H1 (cell line): ENCODE measurements at regions not wholly inside any gene's neighbourhood (a gene's known extent, or its start where the extent isn't known, plus 50 kb on each side); places are given as distances from the start of the nearest gene placed in this dataset.
A peak's percentile ranks its signal among the peaks of the same experiment; 100 is the strongest.

Experiments used
- CTCF ChIA-PET: fragments of 300-600 bp; sonication (Branson Sonifier 250); formaldehyde crosslinking; loops from one replicate; lab custom pipeline; 2021; ENCODE audit not compliant: partially characterized antibody; lab: Charles Lee
- POLR2A ChIA-PET: fragments of 300-600 bp; sonication (Branson Sonifier 250); formaldehyde crosslinking; loops from one replicate; lab custom pipeline; 2021; ENCODE audit warnings: inconsistent platforms; ENCODE audit not compliant: partially characterized antibody; lab: Charles Lee
- DNase-seq, 2 experiments: peaks; one replicate each; pipeline versions ENCODE4 v3.0.0 to v3.0.0-alpha.2; 2010 to 2022; ENCODE audit warnings: low spot score in 2 of 2, low read depth in 1 of 2, mixed read lengths in 1 of 2
- FAIRE-seq: peaks from 2 replicates; lab custom pipeline; 2011; peaks lifted over from hg19 to GRCh38; lab: Jason Lieb, UNC
- H2AFZ ChIP-seq: 2 replicates; pipeline ENCODE4 v1.8.1; 2012; ENCODE audit warnings: low read length, inconsistent platforms
- H2AK5ac ChIP-seq: 2 replicates; pipeline ENCODE4 v1.6.1; 2013; ENCODE audit warnings: low read depth, low read length
- H2BK120ac ChIP-seq: replicated peaks from 2 replicates; pipeline ENCODE3; 2013; ENCODE audit warnings: low read depth, low read length, inconsistent platforms
- H2BK12ac ChIP-seq: 2 replicates; pipeline ENCODE4 v1.6.1; 2013; ENCODE audit warnings: low read depth, low read length
- H2BK15ac ChIP-seq: 2 replicates; pipeline ENCODE4 v1.6.1; 2013; ENCODE audit warnings: low read length
- H2BK20ac ChIP-seq: 2 replicates; pipeline ENCODE4 v1.6.1; 2013; ENCODE audit warnings: low read length
- H2BK5ac ChIP-seq: 2 replicates; pipeline ENCODE4 v1.6.1; 2013; ENCODE audit warnings: low read depth, low read length
- H3K14ac ChIP-seq: 2 replicates; pipeline ENCODE4 v1.6.1; 2013; ENCODE audit warnings: inconsistent platforms; ENCODE audit not compliant: insufficient read length
- H3K18ac ChIP-seq: 2 replicates; pipeline ENCODE4 v1.6.1; 2013; ENCODE audit warnings: low read length; ENCODE audit errors: extremely low read depth
- H3K23ac ChIP-seq: 2 replicates; pipeline ENCODE4 v1.6.1; 2013; ENCODE audit warnings: inconsistent platforms; ENCODE audit not compliant: insufficient read length
- H3K23me2 ChIP-seq: 2 replicates; pipeline ENCODE4 v1.6.1; 2013; ENCODE audit warnings: low read depth, low read length
- H3K27ac ChIP-seq: 2 replicates; pipeline ENCODE4 v1.6.1; 2011; ENCODE audit warnings: low read depth, low read length, inconsistent platforms
- H3K27me3 ChIP-seq, 4 experiments: replicated peaks in 1 of 4; 1 replicate in 1 of 4; 2 replicates in 3 of 4; pipeline versions ENCODE4 v1.6.1 to v1.8.1; 2011 to 2013; ENCODE audit warnings: low read length in 3 of 4, mild to moderate bottlenecking in 3 of 4, inconsistent platforms in 2 of 4, mixed read lengths in 2 of 4, moderate library complexity in 1 of 4; ENCODE audit not compliant: control insufficient read depth in 3 of 4, insufficient read depth in 3 of 4; ENCODE audit errors: extremely low read depth in 1 of 4
- H3K36me3 ChIP-seq, 4 experiments: 2 replicates each; pipeline versions ENCODE4 v1.6.1 to v1.8.1; 2011 to 2013; ENCODE audit warnings: mild to moderate bottlenecking in 4 of 4, low read length in 3 of 4, moderate library complexity in 2 of 4, control low read depth in 1 of 4, inconsistent platforms in 1 of 4; ENCODE audit not compliant: insufficient read depth in 4 of 4, control insufficient read depth in 2 of 4
- H3K4ac ChIP-seq: replicated peaks from 2 replicates; pipeline ENCODE3; 2013; ENCODE audit warnings: low read length, low read depth, mixed read lengths, inconsistent platforms; ENCODE audit not compliant: insufficient read length
- H3K4me1 ChIP-seq, 4 experiments: replicated peaks in 1 of 4; 1 replicate in 1 of 4; 2 replicates in 3 of 4; pipeline versions ENCODE4 v1.6.1 to v1.8.1; 2011 to 2013; ENCODE audit warnings: low read length in 3 of 4, inconsistent platforms in 2 of 4, mixed read lengths in 1 of 4; ENCODE audit not compliant: insufficient read depth in 4 of 4, control insufficient read depth in 3 of 4
- H3K4me2 ChIP-seq, 2 experiments: 2 replicates each; pipeline versions ENCODE4 v1.6.1 to v1.8.1; 2011 to 2013; ENCODE audit warnings: low read depth in 2 of 2, low read length in 2 of 2, control low read depth in 1 of 2, inconsistent platforms in 1 of 2, mild to moderate bottlenecking in 1 of 2; ENCODE audit not compliant: insufficient read depth in 1 of 2
- H3K4me3 ChIP-seq, 4 experiments: fragments of 200-600, 300-600 bp in 1 of 4; sonication (generic), shearing (Covaris generic), sonication (Bioruptor Twin) in 1 of 4; 2 replicates each; pipeline versions ENCODE4 v1.5.1 to v1.8.1; 2011 to 2016; ENCODE audit warnings: low read length in 4 of 4, low read depth in 3 of 4, control low read depth in 2 of 4, inconsistent platforms in 2 of 4, mild to moderate bottlenecking in 2 of 4, mixed read lengths in 1 of 4, moderate library complexity in 1 of 4; ENCODE audit not compliant: insufficient read depth in 2 of 4; ENCODE audit errors: extremely low read depth in 1 of 4
- H3K56ac ChIP-seq: replicated peaks from 2 replicates; pipeline ENCODE3; 2013; ENCODE audit warnings: low read depth, mild to moderate bottlenecking, mixed read lengths, low read length, inconsistent platforms; ENCODE audit not compliant: insufficient read length
- H3K79me1 ChIP-seq: 2 replicates; pipeline ENCODE4 v1.6.1; 2013; ENCODE audit warnings: low read depth, low read length, control low read depth
- H3K79me2 ChIP-seq, 2 experiments: 2 replicates each; pipeline versions ENCODE4 v1.6.1 to v1.8.1; 2012 to 2013; ENCODE audit warnings: low read length in 2 of 2, mild to moderate bottlenecking in 2 of 2, inconsistent platforms in 1 of 2; ENCODE audit not compliant: insufficient read depth in 2 of 2, control insufficient read depth in 1 of 2
- H3K9ac ChIP-seq, 4 experiments: replicated peaks in 1 of 4; 1 replicate in 1 of 4; 2 replicates in 3 of 4; pipeline versions ENCODE4 v1.6.1 to v1.8.1; 2011 to 2013; ENCODE audit warnings: low read depth in 3 of 4, low read length in 3 of 4, control low read depth in 2 of 4, mild to moderate bottlenecking in 2 of 4, moderate library complexity in 2 of 4, inconsistent platforms in 1 of 4; ENCODE audit errors: extremely low read depth in 1 of 4
- H3K9me3 ChIP-seq, 2 experiments: 2 replicates each; pipeline versions ENCODE4 v1.6.1 to v1.8.1; 2012 to 2013; ENCODE audit warnings: mild to moderate bottlenecking in 2 of 2, moderate library complexity in 2 of 2, control low read depth in 1 of 2, inconsistent platforms in 1 of 2, low read depth in 1 of 2, low read length in 1 of 2, mixed read lengths in 1 of 2; ENCODE audit not compliant: insufficient read depth in 2 of 2
- H4K20me1 ChIP-seq, 2 experiments: replicated peaks in 1 of 2; 2 replicates each; pipeline versions ENCODE3 to v1.8.1; 2011 to 2013; ENCODE audit warnings: inconsistent platforms in 2 of 2, low read length in 2 of 2, mild to moderate bottlenecking in 1 of 2; ENCODE audit not compliant: insufficient read depth in 2 of 2, control insufficient read depth in 1 of 2
- H4K5ac ChIP-seq: 2 replicates; pipeline ENCODE4 v1.6.1; 2013; ENCODE audit warnings: low read length, low read depth, mixed read lengths, inconsistent platforms; ENCODE audit not compliant: insufficient read length
- H4K8ac ChIP-seq: 2 replicates; pipeline ENCODE4 v1.8.0; 2013; ENCODE audit warnings: mild to moderate bottlenecking, moderate library complexity, low read length, inconsistent platforms; ENCODE audit not compliant: insufficient read depth; ENCODE audit errors: extremely low read depth
- H4K91ac ChIP-seq: replicated peaks from 2 replicates; pipeline ENCODE3; 2013; ENCODE audit warnings: low read length, mixed read lengths, inconsistent platforms; ENCODE audit not compliant: insufficient read length
- BCL11A ChIP-seq, 2 experiments: IDR thresholded peaks; one replicate each; pipeline ENCODE4 v1.6.1; 2011; ENCODE audit warnings: low read depth in 2 of 2, low read length in 2 of 2, mild to moderate bottlenecking in 2 of 2
- CBX5 ChIP-seq: fragments of 300-800, 300-1000 bp; sonication (generic); IDR thresholded peaks from 2 replicates; pipeline ENCODE4 v1.7.1; 2016; ENCODE audit warnings: antibody characterized with exemption, low read length, low read depth
- CHD1 ChIP-seq: IDR thresholded peaks from 2 replicates; pipeline ENCODE4 v1.6.1; 2012; ENCODE audit warnings: low read depth, low read length, improper control_type of control experiment
- CTBP2 ChIP-seq: IDR thresholded peaks from 2 replicates; pipeline ENCODE4 v1.7.0; 2011; ENCODE audit warnings: borderline replicate concordance, mild to moderate bottlenecking, moderate library complexity, mixed read lengths, low read length; ENCODE audit not compliant: insufficient read depth, insufficient read length
- FOSL1 ChIP-seq: IDR thresholded peaks from 2 replicates; pipeline ENCODE4 v1.6.1; 2011; ENCODE audit warnings: mild to moderate bottlenecking, low read depth, low read length, moderate library complexity; ENCODE audit not compliant: insufficient read depth
- JUND ChIP-seq: IDR thresholded peaks from 2 replicates; pipeline ENCODE4 v1.6.1; 2011; ENCODE audit warnings: mild to moderate bottlenecking, improper control_type of control experiment, low read length
- NRF1 ChIP-seq: IDR thresholded peaks from 2 replicates; pipeline ENCODE4 v1.6.1; 2011; ENCODE audit warnings: mild to moderate bottlenecking, low read depth, low read length, improper control_type of control experiment
- POU5F1 ChIP-seq: IDR thresholded peaks from 2 replicates; pipeline ENCODE4 v1.6.1; 2011; ENCODE audit warnings: low read depth, mild to moderate bottlenecking, low read length, moderate library complexity
- SP1 ChIP-seq: IDR thresholded peaks from 2 replicates; pipeline ENCODE4 v1.6.1; 2011; ENCODE audit warnings: low read depth, low read length
- SP4 ChIP-seq: IDR thresholded peaks from 2 replicates; pipeline ENCODE4 v1.6.1; 2012; ENCODE audit warnings: low read length, inconsistent platforms
- TAF7 ChIP-seq: optimal IDR thresholded peaks from 2 replicates; pipeline ENCODE3; 2011; ENCODE audit warnings: low read depth, mild to moderate bottlenecking, inconsistent platforms, low read length, moderate library complexity, borderline replicate concordance
- TCF12 ChIP-seq: IDR thresholded peaks from 2 replicates; pipeline ENCODE4 v1.6.1; 2011; ENCODE audit warnings: low read depth, mild to moderate bottlenecking, low read length
- WGBS, 2 experiments: shearing (Covaris generic) in 1 of 2; methylation state at CpG; one replicate each; pipeline versions ENCODE4 v1.1.6 to v1.1.7; 2013 to 2015; ENCODE audit warnings: low lambda C conversion rate in 2 of 2, mixed read lengths in 2 of 2, inconsistent platforms in 1 of 2, low coverage in 1 of 2, missing lambda C conversion rate in 1 of 2; ENCODE audit not compliant: insufficient replicate concordance in 2 of 2, insufficient coverage in 1 of 2, insufficient read length in 1 of 2; ENCODE audit errors: extremely low coverage in 1 of 2, missing lambda C conversion rate in 1 of 2; 5-methylcytosine and 5-hydroxymethylcytosine counted together
- TF ChIP-seq, protein P1 (sequence below): IDR thresholded peaks from 2 replicates; pipeline ENCODE4 v1.6.1; 2012; ENCODE audit warnings: low read length, inconsistent platforms

DNA sequence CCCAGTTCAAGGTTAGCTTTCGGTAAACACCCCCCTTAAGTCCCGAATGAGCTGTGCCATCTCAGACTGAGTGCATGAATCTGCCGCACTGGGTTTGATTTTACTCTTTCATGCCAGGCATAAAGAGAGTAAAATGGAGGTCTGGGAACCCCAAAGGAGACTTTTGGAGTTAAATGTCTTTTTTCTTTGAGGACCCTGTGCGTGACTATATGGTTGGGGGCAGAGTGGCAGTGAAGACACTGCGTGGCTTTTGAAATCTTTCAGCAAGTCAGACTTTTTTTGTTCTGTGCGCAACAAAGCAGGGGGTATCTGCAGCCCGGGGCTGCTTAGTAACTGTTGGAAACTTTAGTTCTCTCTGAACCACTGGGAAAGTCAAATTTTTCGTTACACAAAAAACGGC lies 392.9 kb upstream of the SALL1 start:
- Histone ChIP-seq H3K79me2 (no peaks in the 10 kb centered on the region), H3K14ac (no peak overlapping the region), H4K5ac (no peak overlapping the region), H3K4me2 (no peak overlapping the region), H2AFZ (no peak overlapping the region), H2AK5ac (no peak overlapping the region), H2BK12ac (peak overlapping the region; percentile 82), H3K56ac (no peak overlapping the region), H2BK20ac (peak overlapping the region; percentile 88; the same call in 1 of the 2 replicates), H3K27ac (no peak overlapping the region), H3K9ac (no peak overlapping the region), H4K8ac (0 out of 2 replicates have a peak overlapping the region, but pooled peaks have one; percentile 6), H3K18ac (peak overlapping the region; percentile 84; the same call in 1 of the 2 replicates), H4K91ac (peak overlapping the region; percentile 83), H4K20me1 (no peaks in the 10 kb centered on the region), H3K23ac (no peak overlapping the region), H3K4ac (no peak overlapping the region), H3K9me3 (no peaks in the 10 kb centered on the region), H3K4me3 (no peak overlapping the region), H3K79me1 (no peaks in the 10 kb centered on the region), H2BK15ac (no peak overlapping the region), H2BK5ac (no peak overlapping the region), H3K23me2 (no peaks in the 10 kb centered on the region; the same call in 1 of the 2 replicates), H3K36me3 (no peaks in the 10 kb centered on the region), H2BK120ac (peak overlapping the region; percentile 86), H3K4me1 (peaks cover 4 to 29% (median 25%) of the 10 kb centered on the region in 4 experiments; a peak in 6 of 7 replicates), H3K27me3 (no peaks in the 10 kb centered on the region)
- ChIA-PET CTCF (interaction anchor here (0.7 kb wide), 1 partner anchor 12 kb away, joined by 3 read pairs; no protein-coding TSS in a partner anchor), POLR2A (interaction anchor here (1.2 to 1.3 kb wide), 2 partner anchors 93 to 252 kb away, joined by 3 to 5 read pairs; no protein-coding TSS in a partner anchor)
- no peak for DNase-seq
- WGBS, 2 experiments = 82% methylated on average over 9 of the region's 9 CpGs; no CpG with 5 or more reads in 1 of the 2 experiments
- no peak for FAIRE-seq
- TF ChIP-seq NRF1 = no peak
- TF ChIP-seq, protein P1, sequence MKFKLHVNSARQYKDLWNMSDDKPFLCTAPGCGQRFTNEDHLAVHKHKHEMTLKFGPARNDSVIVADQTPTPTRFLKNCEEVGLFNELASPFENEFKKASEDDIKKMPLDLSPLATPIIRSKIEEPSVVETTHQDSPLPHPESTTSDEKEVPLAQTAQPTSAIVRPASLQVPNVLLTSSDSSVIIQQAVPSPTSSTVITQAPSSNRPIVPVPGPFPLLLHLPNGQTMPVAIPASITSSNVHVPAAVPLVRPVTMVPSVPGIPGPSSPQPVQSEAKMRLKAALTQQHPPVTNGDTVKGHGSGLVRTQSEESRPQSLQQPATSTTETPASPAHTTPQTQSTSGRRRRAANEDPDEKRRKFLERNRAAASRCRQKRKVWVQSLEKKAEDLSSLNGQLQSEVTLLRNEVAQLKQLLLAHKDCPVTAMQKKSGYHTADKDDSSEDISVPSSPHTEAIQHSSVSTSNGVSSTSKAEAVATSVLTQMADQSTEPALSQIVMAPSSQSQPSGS = no peak
- no peak for TF ChIP-seq TCF12
- no peak for TF ChIP-seq SP1
- no peak for TF ChIP-seq CHD1
- no peak for TF ChIP-seq BCL11A (IDR thresholded peaks at IDR 0.05; ENCODE audit: low read depth in 2 of 2, low read length in 2 of 2)
- TF ChIP-seq CBX5 = no peak
- TF ChIP-seq TAF7 = no peak
- TF ChIP-seq SP4 = no peak
- no peak for TF ChIP-seq CTBP2
- no peak for TF ChIP-seq FOSL1
- TF ChIP-seq JUND = no peak
- no peak for TF ChIP-seq POU5F1
